Endothelial cell of umbilical vein (primary cell): ENCODE measurements at regions not wholly inside any gene's neighbourhood (a gene's known extent, or its start where the extent isn't known, plus 50 kb on each side); places are given as distances from the start of the nearest gene placed in this dataset.

Experiments used
- BruUV-seq: library from RNA; stranded (reverse); fragments of 400-500 nt; replicated peaks from 2 replicates; lab custom pipeline; 2021; lab: Mats Ljungman, UMichigan
- CTCF ChIA-PET: fragments of 300-600, 350-600 bp; sonication (Branson Sonifier 250); formaldehyde crosslinking; loops from one replicate; lab custom pipeline; 2021; ENCODE audit warnings: antibody characterized with exemption, inconsistent platforms; lab: Charles Lee
- POLR2A ChIA-PET: fragments of 300-600, 350-600 bp; sonication (Branson Sonifier 250); formaldehyde crosslinking; loops from one replicate; lab custom pipeline; 2021; ENCODE audit warnings: antibody characterized with exemption, inconsistent platforms; lab: Charles Lee
- DNase-seq: peaks from one replicate; pipeline ENCODE4 v3.0.0-alpha.2; 2011; ENCODE audit warnings: low read depth, low spot score
- FAIRE-seq: peaks from 2 replicates; lab custom pipeline; 2011; peaks lifted over from hg19 to GRCh38; lab: Jason Lieb, UNC
- H2AFZ ChIP-seq: 2 replicates; pipeline ENCODE4 v1.6.0; 2012; ENCODE audit warnings: low read depth, low read length, control low read depth, inconsistent platforms
- H3K27ac ChIP-seq: 2 replicates; pipeline ENCODE4 v1.5.1; 2011; ENCODE audit warnings: low read depth, mild to moderate bottlenecking, control low read depth, low read length, moderate library complexity; ENCODE audit not compliant: insufficient read depth
- H3K27me3 ChIP-seq, 2 experiments: 2 replicates each; pipeline versions ENCODE4 v1.6.0 to v1.6.1; 2011; ENCODE audit warnings: low read length in 2 of 2, mixed read lengths in 1 of 2; ENCODE audit not compliant: control insufficient read depth in 2 of 2, insufficient read depth in 2 of 2
- H3K36me3 ChIP-seq, 2 experiments: 2 replicates in 1 of 2; 3 replicates in 1 of 2; pipeline ENCODE4 v1.5.1; 2011; ENCODE audit warnings: low read length in 2 of 2, mild to moderate bottlenecking in 1 of 2, moderate library complexity in 1 of 2; ENCODE audit not compliant: control insufficient read depth in 2 of 2, insufficient read depth in 2 of 2; ENCODE audit errors: extremely low read depth in 1 of 2
- H3K4me1 ChIP-seq: 3 replicates; pipeline ENCODE4 v1.5.1; 2011; ENCODE audit warnings: mild to moderate bottlenecking, low read length; ENCODE audit not compliant: control insufficient read depth, insufficient read depth; ENCODE audit errors: extremely low read depth
- H3K4me2 ChIP-seq: 2 replicates; pipeline ENCODE4 v1.6.1; 2011; ENCODE audit warnings: low read length, control low read depth, mixed read lengths; ENCODE audit not compliant: insufficient read depth
- H3K4me3 ChIP-seq, 3 experiments: fragments of 200-600 bp in 1 of 3; sonication (generic), shearing (Covaris generic) in 1 of 3; replicated peaks in 1 of 3; 2 replicates each; pipeline ENCODE4 v1.5.1; 2011 to 2016; ENCODE audit warnings: control low read depth in 3 of 3, low read length in 3 of 3, mild to moderate bottlenecking in 2 of 3, inconsistent platforms in 1 of 3, low read depth in 1 of 3, moderate library complexity in 1 of 3; ENCODE audit not compliant: insufficient read depth in 1 of 3
- H3K79me2 ChIP-seq: 2 replicates; pipeline ENCODE4 v1.6.0; 2012; ENCODE audit warnings: low read length, inconsistent platforms; ENCODE audit not compliant: control insufficient read depth, insufficient read depth
- H3K9ac ChIP-seq: replicated peaks from 2 replicates; pipeline ENCODE3; 2011; ENCODE audit warnings: low read length, control low read depth; ENCODE audit not compliant: insufficient read depth; ENCODE audit errors: extremely low read depth
- H3K9me1 ChIP-seq: replicated peaks from 3 replicates; pipeline ENCODE4 v1.6.0; 2011; ENCODE audit warnings: mild to moderate bottlenecking, low read length; ENCODE audit not compliant: control insufficient read depth, insufficient read depth; ENCODE audit errors: extremely low read depth
- H3K9me3 ChIP-seq: replicated peaks from 2 replicates; pipeline ENCODE4 v1.5.1; 2012; ENCODE audit warnings: low read length, inconsistent platforms; ENCODE audit not compliant: control insufficient read depth, insufficient read depth
- H4K20me1 ChIP-seq: replicated peaks from 2 replicates; pipeline ENCODE3; 2011; ENCODE audit warnings: mild to moderate bottlenecking, low read length; ENCODE audit not compliant: control insufficient read depth, insufficient read depth; ENCODE audit errors: extremely low read depth
- EZH2 ChIP-seq: IDR thresholded peaks from 2 replicates; pipeline ENCODE4 v1.6.1; 2012; ENCODE audit warnings: borderline replicate concordance, low read depth, mild to moderate bottlenecking, moderate library complexity, low read length, inconsistent platforms; ENCODE audit not compliant: severe bottlenecking
- GATA2 ChIP-seq: IDR thresholded peaks from 2 replicates; pipeline ENCODE4 v1.7.0; 2011; ENCODE audit warnings: low read depth, mild to moderate bottlenecking, moderate library complexity, mixed read lengths, low read length; ENCODE audit not compliant: insufficient read length, insufficient read depth
- JUN ChIP-seq: IDR thresholded peaks from 2 replicates; pipeline ENCODE4 v1.6.1; 2011; ENCODE audit warnings: borderline replicate concordance, low read depth; ENCODE audit not compliant: insufficient read length, insufficient read depth
- MAX ChIP-seq: IDR thresholded peaks from 2 replicates; pipeline ENCODE4 v1.6.1; 2011; ENCODE audit not compliant: insufficient read depth, insufficient read length
- MYC ChIP-seq: IDR thresholded peaks from one replicate; pipeline ENCODE4 v1.6.1; 2011; ENCODE audit warnings: mild to moderate bottlenecking, low read depth, low read length
- POLR2A ChIP-seq: IDR thresholded peaks from 2 replicates; pipeline ENCODE4 v1.6.1; 2012; ENCODE audit warnings: low read depth, mild to moderate bottlenecking, control low read depth, low read length
- POLR2AphosphoS5 ChIP-seq: IDR thresholded peaks from 2 replicates; pipeline ENCODE4 v1.6.1; 2012; ENCODE audit warnings: low read depth, mild to moderate bottlenecking, control low read depth, low read length, moderate library complexity; ENCODE audit not compliant: insufficient read depth
- dilution Hi-C: fragments of 300-500 bp; cut with MboI; formaldehyde crosslinking; loops from one replicate; pipeline ENCODE4 v1.15.0; 2019; ENCODE audit warnings: low sequenced_read_pairs; ENCODE audit not compliant: extremely low pct_ligation_motif_present
- intact Hi-C: fragments of 100-400 bp; cut with micrococcal nuclease; formaldehyde crosslinking; loops from one replicate; pipeline ENCODE4 v1.10.0; 2022

- ChIA-PET CTCF (interaction anchor here (1.2 kb wide), 1 partner anchor 452 kb away, joined by 3 read pairs; no protein-coding TSS in a partner anchor), POLR2A (no interaction called here)
- Histone ChIP-seq H3K36me3 (no peaks in the 10 kb centered on the region), H3K4me3 (no peak overlapping the region), H4K20me1 (no peaks in the 10 kb centered on the region), H3K4me1 (no peaks in the 10 kb centered on the region), H3K9ac (no peak overlapping the region), H3K9me3 (no peaks in the 10 kb centered on the region), H3K79me2 (no peaks in the 10 kb centered on the region), H3K27me3 (no peaks in the 10 kb centered on the region), H2AFZ (no peak overlapping the region), H3K9me1 (no peaks in the 10 kb centered on the region), H3K27ac (no peak overlapping the region), H3K4me2 (no peak overlapping the region)
- no peak for TF ChIP-seq POLR2A
- TF ChIP-seq MYC: no peak
- no peak for TF ChIP-seq JUN
- no peak for TF ChIP-seq MAX
- TF ChIP-seq EZH2: no peak
- TF ChIP-seq POLR2AphosphoS5: no peak
- dilution Hi-C loops: no loop called here
- FAIRE-seq: no peak
- BruUV-seq: no TSS peak
- intact Hi-C loops: no loop called here
- DNase-seq: no peak
Measured at GRCh38 chr13:38093425-38093824, 223.9 kb upstream of the TRPC4 start.

- DNase-seq (no peak), FAIRE-seq (no peak)
- Histone ChIP-seq H3K36me3 (no peaks in the 10 kb centered on the region), H3K27me3 (no peaks in the 10 kb centered on the region), H3K4me2 (no peak overlapping the region), H3K4me1 (no peaks in the 10 kb centered on the region), H3K9me1 (no peaks in the 10 kb centered on the region), H3K79me2 (no peaks in the 10 kb centered on the region), H3K27ac (no peak overlapping the region), H4K20me1 (no peaks in the 10 kb centered on the region), H3K9me3 (no peaks in the 10 kb centered on the region), H3K9ac (no peak overlapping the region), H3K4me3 (no peak overlapping the region), H2AFZ (no peak overlapping the region)
- BruUV-seq: no TSS peak
- ChIA-PET POLR2A (no interaction called here), CTCF (no interaction called here)
- intact Hi-C loops (no loop called here), dilution Hi-C loops (no loop called here)
- TF ChIP-seq GATA2: no peak
Measured at GRCh38 chr13:38090913-38091312, 221.3 kb upstream of the TRPC4 start.
